HEK293T (cell line): ENCODE measurements at regions not wholly inside any gene's neighbourhood (a gene's known extent, or its start where the extent isn't known, plus 50 kb on each side); places are given as distances from the start of the nearest gene placed in this dataset.

Experiments
- CTCF ChIA-PET: fragments of 350-600 bp; formaldehyde crosslinking; extraction: SDS; loops from one replicate; lab custom pipeline; 2021; ENCODE audit warnings: antibody characterized with exemption, inconsistent platforms; lab: Yijun Ruan, JAX
- POLR2A ChIA-PET: fragments of 350-600 bp; formaldehyde crosslinking; extraction: SDS; loops from one replicate; lab custom pipeline; 2020; ENCODE audit warnings: antibody characterized with exemption, inconsistent platforms; lab: Yijun Ruan, JAX
- DNase-seq: peaks from one replicate; pipeline ENCODE4 v3.0.0; 2012; ENCODE audit warnings: mixed read lengths; ENCODE audit errors: extremely low spot score
- ARNT ChIP-seq: fragments of 450-650 bp; IDR thresholded peaks from 2 replicates; pipeline ENCODE4 v1.6.1; 2017; ENCODE audit warnings: mild to moderate bottlenecking
- BHLHE40 ChIP-seq: fragments of 450-650 bp; IDR thresholded peaks from 2 replicates; pipeline ENCODE4 v1.6.1; 2016; ENCODE audit warnings: mild to moderate bottlenecking, moderate library complexity, borderline replicate concordance
- CTBP1 ChIP-seq: fragments of 450-650 bp; IDR thresholded peaks from 2 replicates; pipeline ENCODE4 v1.6.1; 2016; ENCODE audit warnings: borderline replicate concordance
- ELF4 ChIP-seq: fragments of 450-650 bp; IDR thresholded peaks from 2 replicates; pipeline ENCODE4 v1.6.1; 2017; ENCODE audit warnings: antibody characterized with exemption
- FOXA1 ChIP-seq: fragments of 450-650 bp; IDR thresholded peaks from 2 replicates; pipeline ENCODE4 v1.6.1; 2016; ENCODE audit warnings: mild to moderate bottlenecking
- FOXK2 ChIP-seq: fragments of 450-650 bp; IDR thresholded peaks from 2 replicates; pipeline ENCODE4 v1.6.1; 2016; ENCODE audit warnings: mild to moderate bottlenecking
- FOXM1 ChIP-seq: fragments of 450-650 bp; IDR thresholded peaks from 2 replicates; pipeline ENCODE4 v1.6.1; 2017; ENCODE audit warnings: mild to moderate bottlenecking, borderline replicate concordance
- HDGF ChIP-seq: fragments of 450-650 bp; IDR thresholded peaks from 2 replicates; pipeline ENCODE4 v1.6.1; 2017; ENCODE audit warnings: antibody characterized with exemption, borderline replicate concordance
- L3MBTL2 ChIP-seq: fragments of 450-650 bp; conservative IDR thresholded peaks from 2 replicates; pipeline ENCODE4 v1.6.1; 2016; ENCODE audit warnings: mild to moderate bottlenecking
- LEF1 ChIP-seq: fragments of 450-650 bp; IDR thresholded peaks from 2 replicates; pipeline ENCODE4 v1.6.1; 2017; ENCODE audit warnings: mild to moderate bottlenecking, borderline replicate concordance
- NFRKB ChIP-seq: fragments of 450-650 bp; IDR thresholded peaks from 2 replicates; pipeline ENCODE4 v1.6.1; 2016; ENCODE audit warnings: mild to moderate bottlenecking, moderate library complexity
- PKNOX1 ChIP-seq: fragments of 450-650 bp; IDR thresholded peaks from 2 replicates; pipeline ENCODE4 v1.6.1; 2016
- SP1 ChIP-seq: fragments of 450-650 bp; IDR thresholded peaks from 2 replicates; pipeline ENCODE4 v1.6.1; 2017
- SUZ12 ChIP-seq: fragments of 450-650 bp; IDR thresholded peaks from 2 replicates; pipeline ENCODE4 v1.6.1; 2016; ENCODE audit warnings: mild to moderate bottlenecking
- TARDBP ChIP-seq: fragments of 450-650 bp; IDR thresholded peaks from 2 replicates; pipeline ENCODE4 v1.6.1; 2016
- ZNF384 ChIP-seq: fragments of 450-650 bp; IDR thresholded peaks from 2 replicates; pipeline ENCODE4 v1.6.1; 2016

GRCh38 chr18:60775978-60776377 lies 403.4 kb upstream of the MC4R start:
- no peak for DNase-seq
- ChIA-PET CTCF (no interaction called here), POLR2A (no interaction called here)
- TF ChIP-seq BHLHE40, result no peak
- no peak for TF ChIP-seq FOXA1
- TF ChIP-seq ELF4, result no peak
- TF ChIP-seq ARNT, result no peak
- TF ChIP-seq ZNF384, result no peak
- TF ChIP-seq SUZ12, result no peak
- TF ChIP-seq TARDBP, result no peak
- TF ChIP-seq HDGF, result no peak
- no peak for TF ChIP-seq FOXM1
- no peak for TF ChIP-seq SP1
- TF ChIP-seq NFRKB, result no peak
- no peak for TF ChIP-seq CTBP1
- TF ChIP-seq L3MBTL2, result no peak
- no peak for TF ChIP-seq PKNOX1

- ChIA-PET POLR2A (no interaction called here), CTCF (no interaction called here)
- TF ChIP-seq FOXA1 (no peak), SP1 (no peak), BHLHE40 (no peak)
- no peak for DNase-seq
These were observed 411.6 kb upstream of the MC4R start for GRCh38 chr18:60784161-60784560.

GRCh38 chr18:60794802-60795201 lies 422.2 kb upstream of the MC4R start:
- TF ChIP-seq ELF4 (no peak), ARNT (no peak), CTBP1 (no peak), HDGF (no peak), BHLHE40 (no peak), NFRKB (no peak), FOXA1 (no peak), PKNOX1 (no peak), ZNF384 (no peak), FOXK2 (no peak), LEF1 (no peak), SUZ12 (no peak)
- POLR2A ChIA-PET, result no interaction called here
- CTCF ChIA-PET, result no interaction called here
- DNase-seq, result no peak

- TF ChIP-seq ELF4, result no peak
- no peak for TF ChIP-seq TARDBP
- TF ChIP-seq FOXM1, result no peak
- TF ChIP-seq BHLHE40, result no peak
- TF ChIP-seq HDGF, result no peak
- no peak for TF ChIP-seq SP1
- no peak for TF ChIP-seq NFRKB
- TF ChIP-seq PKNOX1, result no peak
- no peak for TF ChIP-seq SUZ12
- no peak for TF ChIP-seq ZNF384
- TF ChIP-seq LEF1, result no peak
- no peak for TF ChIP-seq ARNT
- no peak for TF ChIP-seq FOXA1
- no peak for TF ChIP-seq FOXK2
- TF ChIP-seq L3MBTL2, result no peak
- TF ChIP-seq CTBP1, result no peak
- ChIA-PET CTCF (no interaction called here), POLR2A (no interaction called here)
- no peak for DNase-seq
These were observed 431.8 kb upstream of the MC4R start for GRCh38 chr18:60804415-60804814.

GRCh38 chr18:60809937-60810336 lies 437.4 kb upstream of the MC4R start:
- TF ChIP-seq SUZ12 (no peak), FOXK2 (no peak), PKNOX1 (no peak), ARNT (no peak), ZNF384 (no peak), HDGF (no peak), NFRKB (no peak), FOXA1 (no peak)
- ChIA-PET CTCF (no interaction called here), POLR2A (no interaction called here)
- no peak for DNase-seq

- no peak for DNase-seq
- no peak for TF ChIP-seq NFRKB
- TF ChIP-seq ELF4, result no peak
- TF ChIP-seq ARNT, result no peak
- no peak for TF ChIP-seq PKNOX1
- TF ChIP-seq TARDBP, result no peak
- TF ChIP-seq LEF1, result no peak
- no peak for TF ChIP-seq SUZ12
- no peak for TF ChIP-seq HDGF
- TF ChIP-seq FOXA1, result no peak
- TF ChIP-seq CTBP1, result no peak
- TF ChIP-seq ZNF384, result no peak
- no peak for TF ChIP-seq FOXK2
- no peak for TF ChIP-seq BHLHE40
- TF ChIP-seq SP1, result no peak
- TF ChIP-seq L3MBTL2, result no peak
- no peak for TF ChIP-seq FOXM1
- ChIA-PET CTCF (interaction anchor here (0.5 kb wide), 1 partner anchor 789 kb away, joined by 4 read pairs; no protein-coding TSS in a partner anchor), POLR2A (no interaction called here)
These were observed 440.3 kb upstream of the MC4R start for GRCh38 chr18:60812921-60813320.
